ENCODE measurements at regions not wholly inside any gene's neighbourhood (a gene's known extent, or its start where the extent isn't known, plus 50 kb on each side); places are given as distances from the start of the nearest gene placed in this dataset.

DNA sequence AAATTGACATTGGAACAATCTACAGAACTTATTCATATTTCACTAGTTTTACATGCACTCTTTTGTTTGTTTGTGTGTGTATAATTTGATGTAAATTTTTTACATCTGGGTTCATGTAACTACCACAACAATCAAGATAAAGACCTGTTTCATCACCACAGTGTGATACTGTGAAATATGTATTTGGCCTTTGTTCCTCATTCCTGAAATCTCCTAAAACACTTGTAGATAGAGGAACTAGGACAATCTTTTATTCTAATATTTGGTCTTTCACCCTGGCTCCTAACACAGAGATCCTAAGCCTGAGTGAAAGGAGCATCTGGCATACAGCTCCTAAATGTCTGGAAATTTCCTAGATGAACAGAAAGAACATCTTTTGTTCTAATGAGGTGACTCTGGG is 155.0 kb upstream of the GPR149 start:
- TF ChIP-seq CTCF (conservative IDR thresholded peaks at IDR 0.05; ENCODE audit: low read length) (no peak), EZH2phosphoT487 (IDR thresholded peaks at IDR 0.05; ENCODE audit: borderline replicate concordance) (no peak)
